Head of caudate nucleus (tissue), 42 donors: ENCODE measurements at regions not wholly inside any gene's neighbourhood (a gene's known extent, or its start where the extent isn't known, plus 50 kb on each side); places are given as distances from the start of the nearest gene placed in this dataset.
"Not testable (repeated sequence)": the region's sequence is repeated elsewhere in the genome, so short reads cannot be mapped to it uniquely, and the experiment has no call there.

Source experiments
- DNase-seq, 42 donors: peaks; one replicate each; pipeline versions ENCODE4 v3.0.0 to v3.0.0-alpha.2; 2020 to 2021; ENCODE audit warnings: mixed read lengths in 7 of 42
- intact Hi-C: fragments of 100-400 bp; cut with DNase I; formaldehyde crosslinking; loops from one replicate; pipeline ENCODE4 v1.15.0; 2022

GRCh38 chr1:60255565-60255964 is 182.0 kb upstream of the C1orf87 start:
- no peak for DNase-seq
- intact Hi-C loops, result no loop called here

- no peak for DNase-seq
- intact Hi-C loops, result no loop called here
Measured at GRCh38 chr1:60251426-60251825, 177.9 kb upstream of the C1orf87 start.

GRCh38 chr1:60247467-60247866 is 173.9 kb upstream of the C1orf87 start:
- intact Hi-C loops, DNase-seq: not testable (repeated sequence)

- no peak for DNase-seq
- intact Hi-C loops, result no loop called here
Measured at GRCh38 chr1:60245324-60245723, 171.8 kb upstream of the C1orf87 start.

GRCh38 chr1:60244906-60245305 is 171.3 kb upstream of the C1orf87 start:
- DNase-seq, result no peak
- intact Hi-C loops, result no loop called here

- no peak for DNase-seq
- intact Hi-C loops, result no loop called here
Measured at GRCh38 chr1:60235275-60235674, 161.7 kb upstream of the C1orf87 start.

GRCh38 chr1:60234776-60235175 is 161.2 kb upstream of the C1orf87 start:
- intact Hi-C loops, result no loop called here
- no peak for DNase-seq

- intact Hi-C loops, result no loop called here
- DNase-seq, result no peak
Measured at GRCh38 chr1:60229821-60230220, 156.3 kb upstream of the C1orf87 start.

GRCh38 chr1:60228041-60228491 is 154.5 kb upstream of the C1orf87 start:
- intact Hi-C loops, result no loop called here
- DNase-seq, result no peak

- DNase-seq, result no peak
- intact Hi-C loops, result no loop called here
Measured at GRCh38 chr1:60227601-60228000, 154.0 kb upstream of the C1orf87 start.

- intact Hi-C loops, result no loop called here
- DNase-seq, result no peak
Measured at GRCh38 chr1:60225486-60225885, 151.9 kb upstream of the C1orf87 start.

- intact Hi-C loops, result no loop called here
- no peak for DNase-seq
Measured at GRCh38 chr1:60224523-60224922, 151.0 kb upstream of the C1orf87 start.

- DNase-seq, result no peak
- intact Hi-C loops, result no loop called here
Measured at GRCh38 chr1:60223158-60223557, 149.6 kb upstream of the C1orf87 start.

GRCh38 chr1:60222360-60223115 is 149.0 kb upstream of the C1orf87 start:
- no peak for DNase-seq
- intact Hi-C loops, result no loop called here

GRCh38 chr1:60213253-60213652 is 139.7 kb upstream of the C1orf87 start:
- intact Hi-C loops, result no loop called here
- peak in 21 of 42 donors; percentile 2 to 53 (median 14) for DNase-seq

GRCh38 chr1:60196026-60196425 is 122.5 kb upstream of the C1orf87 start:
- DNase-seq, result no peak
- intact Hi-C loops, result no loop called here

- no peak for DNase-seq
- intact Hi-C loops, result no loop called here
Measured at GRCh38 chr1:60185684-60186083, 112.1 kb upstream of the C1orf87 start.

- no peak for DNase-seq
- intact Hi-C loops, result no loop called here
Measured at GRCh38 chr1:60184521-60184920, 111.0 kb upstream of the C1orf87 start.

- intact Hi-C loops, result no loop called here
- DNase-seq, result no peak
Measured at GRCh38 chr1:60173729-60174505, 100.3 kb upstream of the C1orf87 start.

GRCh38 chr1:60173006-60173405 is 99.4 kb upstream of the C1orf87 start:
- intact Hi-C loops, result no loop called here
- no peak for DNase-seq

GRCh38 chr1:60171801-60172200 is 98.2 kb upstream of the C1orf87 start:
- intact Hi-C loops, result no loop called here
- DNase-seq, result no peak
